PC-9 (cell line): ENCODE measurements at regions not wholly inside any gene's neighbourhood (a gene's known extent, or its start where the extent isn't known, plus 50 kb on each side); places are given as distances from the start of the nearest gene placed in this dataset.

Experiments
- BruUV-seq: library from RNA; stranded (reverse); fragments of 400-500 nt; replicated peaks from 2 replicates; lab custom pipeline; 2021; lab: Mats Ljungman, UMichigan
- CTCF ChIA-PET: fragments of 300-600 bp; sonication (Branson Sonifier 250); formaldehyde crosslinking; loops from one replicate; lab custom pipeline; 2022; ENCODE audit warnings: antibody characterized with exemption; lab: Charles Lee
- POLR2A ChIA-PET: fragments of 300-600 bp; sonication (Branson Sonifier 250); formaldehyde crosslinking; loops from one replicate; lab custom pipeline; 2022; ENCODE audit warnings: antibody characterized with exemption; ENCODE audit not compliant: unreplicated experiment; lab: Charles Lee
- DNase-seq, 2 experiments: peaks; one replicate each; pipeline versions ENCODE4 v3.0.0 to v3.0.0-alpha.2; 2015 to 2022; ENCODE audit warnings: mixed read lengths in 1 of 2
- H2AFZ ChIP-seq: fragments of 200-600 bp; sonication (generic); 2 replicates; pipeline ENCODE4 v1.8.1; 2017; ENCODE audit warnings: antibody characterized with exemption
- H3F3A ChIP-seq: fragments of 200-600 bp; sonication (generic); 2 replicates; pipeline ENCODE4 v1.8.1; 2017; ENCODE audit warnings: antibody characterized with exemption, mild to moderate bottlenecking, low read depth; ENCODE audit not compliant: insufficient read depth
- H3K27ac ChIP-seq: fragments of 200-600 bp; sonication (generic); 2 replicates; pipeline ENCODE4 v1.6.1; 2016; ENCODE audit warnings: mixed run types
- H3K27me3 ChIP-seq: fragments of 200-600 bp; sonication (generic); 2 replicates; pipeline ENCODE4 v1.6.1; 2016; ENCODE audit warnings: low read depth, mixed run types; ENCODE audit not compliant: insufficient read depth
- H3K36me3 ChIP-seq: fragments of 200-600 bp; sonication (generic); 2 replicates; pipeline ENCODE4 v1.6.1; 2016; ENCODE audit warnings: low read depth, mixed run types
- H3K4me1 ChIP-seq: fragments of 200-600 bp; sonication (generic); replicated peaks from 2 replicates; pipeline ENCODE4 v1.6.1; 2016; ENCODE audit warnings: mixed run types; ENCODE audit not compliant: insufficient read depth
- H3K4me2 ChIP-seq: fragments of 200-600 bp; sonication (generic); 2 replicates; pipeline ENCODE4 v1.6.1; 2017; ENCODE audit warnings: mixed run types
- H3K4me3 ChIP-seq: fragments of 200-600 bp; sonication (generic); 2 replicates; pipeline ENCODE4 v1.6.1; 2016; ENCODE audit warnings: mixed run types
- H3K79me2 ChIP-seq: fragments of 200-600 bp; sonication (generic); 2 replicates; pipeline ENCODE4 v1.6.1; 2017; ENCODE audit warnings: low read depth, mixed run types
- H3K9me2 ChIP-seq: fragments of 200-600 bp; sonication (generic); 2 replicates; pipeline ENCODE4 v1.8.1; 2017; ENCODE audit warnings: mild to moderate bottlenecking; ENCODE audit not compliant: insufficient read depth
- H3K9me3 ChIP-seq: fragments of 200-600 bp; sonication (generic); 2 replicates; pipeline ENCODE4 v1.8.1; 2016; ENCODE audit warnings: low read depth; ENCODE audit not compliant: insufficient read depth
- H4K20me1 ChIP-seq: fragments of 200-600 bp; sonication (generic); 2 replicates; pipeline ENCODE4 v1.8.1; 2017; ENCODE audit not compliant: insufficient read depth
- CTCF ChIP-seq: fragments of 200-600 bp; sonication (generic); conservative IDR thresholded peaks from 2 replicates; pipeline ENCODE4 v1.6.1; 2017; ENCODE audit warnings: mixed run types, antibody characterized with exemption, mild to moderate bottlenecking, moderate library complexity
- EZH2 ChIP-seq: fragments of 200-600 bp; sonication (generic); IDR thresholded peaks from 2 replicates; pipeline ENCODE4 v1.8.0; 2017; ENCODE audit warnings: antibody characterized with exemption, low read depth
- intact Hi-C: fragments of 100-400 bp; cut with micrococcal nuclease; formaldehyde crosslinking; loops from one replicate; pipeline ENCODE4 v1.10.0; 2022; ENCODE audit not compliant: unreplicated experiment

GRCh38 chr4:79685542-79685941 lies 277.5 kb upstream of the GK2 start:
- Histone ChIP-seq H3K36me3 (no peaks in the 10 kb centered on the region), H2AFZ (no peak overlapping the region), H3K4me3 (no peak overlapping the region), H3K9me2 (no peaks in the 10 kb centered on the region), H3K27ac (no peak overlapping the region), H3K79me2 (no peaks in the 10 kb centered on the region), H3F3A (no peaks in the 10 kb centered on the region), H3K4me2 (no peak overlapping the region), H4K20me1 (no peaks in the 10 kb centered on the region), H3K27me3 (no peaks in the 10 kb centered on the region), H3K4me1 (no peaks in the 10 kb centered on the region), H3K9me3 (no peaks in the 10 kb centered on the region)
- intact Hi-C loops = no loop called here
- no peak for DNase-seq
- BruUV-seq = no TSS peak
- POLR2A ChIA-PET = no interaction called here
- CTCF ChIA-PET = no interaction called here
- no peak for TF ChIP-seq CTCF
- no peak for TF ChIP-seq EZH2

DNA sequence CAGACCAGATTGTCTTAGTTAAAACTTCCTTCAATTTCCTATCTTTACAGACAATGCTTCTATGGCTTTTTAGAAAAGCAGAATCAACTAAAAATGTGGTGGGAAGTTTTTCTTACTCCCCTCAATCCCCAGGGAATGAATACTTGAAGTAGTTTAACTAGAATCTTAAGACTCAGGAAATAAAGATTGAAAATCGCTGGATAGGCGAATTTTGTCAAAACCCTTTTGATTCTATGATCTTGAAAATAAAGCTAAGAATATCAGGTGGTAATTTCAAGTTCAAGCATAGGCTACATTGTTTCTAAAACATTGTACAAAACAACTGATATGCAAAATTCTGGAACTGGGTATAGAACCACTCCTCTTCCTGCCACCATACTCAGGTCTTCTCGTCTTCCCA lies 276.5 kb upstream of the GK2 start:
- DNase-seq = no peak
- H3K4me3 ChIP-seq = no peak overlapping the region
- H4K20me1 ChIP-seq = no peaks in the 10 kb centered on the region
- no TSS peak for BruUV-seq
- H3K27ac ChIP-seq = no peak overlapping the region
- H3K9me3 ChIP-seq = no peaks in the 10 kb centered on the region
- H3K4me2 ChIP-seq = no peak overlapping the region
- ChIA-PET CTCF (no interaction called here), POLR2A (no interaction called here)
- no peaks in the 10 kb centered on the region for H3K27me3 ChIP-seq
- H3F3A ChIP-seq = no peaks in the 10 kb centered on the region
- H3K9me2 ChIP-seq = no peaks in the 10 kb centered on the region
- no peaks in the 10 kb centered on the region for H3K79me2 ChIP-seq
- H3K4me1 ChIP-seq = no peaks in the 10 kb centered on the region
- H2AFZ ChIP-seq = no peak overlapping the region
- intact Hi-C loops = no loop called here
- TF ChIP-seq EZH2 (no peak), CTCF (no peak)
- H3K36me3 ChIP-seq = no peaks in the 10 kb centered on the region

- no peak overlapping the region for H2AFZ ChIP-seq
- no peaks in the 10 kb centered on the region for H3K27me3 ChIP-seq
- BruUV-seq = no TSS peak
- POLR2A ChIA-PET = no interaction called here
- no peaks in the 10 kb centered on the region for H3F3A ChIP-seq
- H3K4me3 ChIP-seq = no peak overlapping the region
- no peak for DNase-seq
- intact Hi-C loops = no loop called here
- no peaks in the 10 kb centered on the region for H3K79me2 ChIP-seq
- H4K20me1 ChIP-seq = no peaks in the 10 kb centered on the region
- no peaks in the 10 kb centered on the region for H3K4me1 ChIP-seq
- H3K36me3 ChIP-seq = no peaks in the 10 kb centered on the region
- H3K9me3 ChIP-seq = no peaks in the 10 kb centered on the region
- H3K9me2 ChIP-seq = no peaks in the 10 kb centered on the region
- no peak overlapping the region for H3K27ac ChIP-seq
- CTCF ChIA-PET = no interaction called here
- no peak overlapping the region for H3K4me2 ChIP-seq
- TF ChIP-seq CTCF = no peak
- TF ChIP-seq EZH2 = no peak
Measured at GRCh38 chr4:79682801-79683530, 274.9 kb upstream of the GK2 start.
